ENCODE measurements at regions not wholly inside any gene's neighbourhood (a gene's known extent, or its start where the extent isn't known, plus 50 kb on each side); places are given as distances from the start of the nearest gene placed in this dataset.

- no peak for DNase-seq
Observed at GRCh38 chr9:90948156-90948555, 146.5 kb downstream of the SYK start.

- DNase-seq: no peak
Observed at GRCh38 chr9:90950600-90950999, 149.0 kb downstream of the SYK start.

GRCh38 chr9:90953200-90953599, 151.6 kb downstream of the SYK start:
- no peak for DNase-seq

GRCh38 chr9:90953805-90954204, 152.2 kb downstream of the SYK start:
- DNase-seq: no peak

- no peak for DNase-seq
Observed at GRCh38 chr9:90956026-90956810, 154.6 kb downstream of the SYK start.

- DNase-seq: no peak
Observed at GRCh38 chr9:90958328-90958727, 156.7 kb downstream of the SYK start.

- no peak for DNase-seq
Observed at GRCh38 chr9:90960941-90961340, 159.3 kb downstream of the SYK start.

GRCh38 chr9:90961375-90961774, 159.8 kb downstream of the SYK start:
- DNase-seq: no peak

GRCh38 chr9:90964101-90965020, 162.7 kb downstream of the SYK start:
- DNase-seq: no peak

- no peak for DNase-seq
Observed at GRCh38 chr9:90965226-90966030, 163.8 kb downstream of the SYK start.

GRCh38 chr9:90966031-90966290, 164.3 kb downstream of the SYK start:
- DNase-seq: no peak

GRCh38 chr9:90966480-90967144, 165.0 kb downstream of the SYK start:
- no peak for DNase-seq

GRCh38 chr9:90967145-90967538, 165.5 kb downstream of the SYK start:
- DNase-seq: no peak

GRCh38 chr9:90969021-90969675, 167.5 kb downstream of the SYK start:
- DNase-seq: peak; percentile 45

GRCh38 chr9:90970608-90971007, 169.0 kb downstream of the SYK start:
- no peak for DNase-seq

- DNase-seq: no peak
Observed at GRCh38 chr9:90972057-90972456, 170.4 kb downstream of the SYK start.

- no peak for DNase-seq
Observed at GRCh38 chr9:90974016-90974415, 172.4 kb downstream of the SYK start.

- no peak for DNase-seq
Observed at GRCh38 chr9:90974643-90975245, 173.1 kb downstream of the SYK start.

- no peak for DNase-seq
Observed at GRCh38 chr9:90975781-90976538, 174.3 kb downstream of the SYK start.

GRCh38 chr9:90979138-90979551, 177.5 kb downstream of the SYK start:
- no peak for DNase-seq

GRCh38 chr9:90979639-90980038, 178.0 kb downstream of the SYK start:
- no peak for DNase-seq
